Posterior vena cava (tissue), 2 donors: ENCODE measurements at regions not wholly inside any gene's neighbourhood (a gene's known extent, or its start where the extent isn't known, plus 50 kb on each side); places are given as distances from the start of the nearest gene placed in this dataset.
"Not testable (repeated sequence)": the region's sequence is repeated elsewhere in the genome, so short reads cannot be mapped to it uniquely, and the experiment has no call there.

Experiments
- DNase-seq: peaks from one replicate; pipeline ENCODE4 v3.0.0-alpha.2; 2020; ENCODE audit warnings: low spot score
- intact Hi-C, 2 donors: fragments of 100-400 bp; cut with DNase I; formaldehyde crosslinking; loops; one replicate each; pipeline versions ENCODE4 v1.14.1 to v1.14.2; 2022 to 2023
- donor health status: DM: yes; HTN: yes; CAD: no.
- donor health status: DM: yes; HTN: yes; CAD: no.

- peak; percentile 75 for DNase-seq
- intact Hi-C loops, result not testable (repeated sequence)
These were observed 195.8 kb upstream of the SYNCRIP start for GRCh38 chr6:85838351-85839119.

- intact Hi-C loops, result no loop called here
- no peak for DNase-seq
These were observed 186.3 kb upstream of the SYNCRIP start for GRCh38 chr6:85828973-85829372.

- DNase-seq, result no peak
- intact Hi-C loops, result no loop called here
These were observed 184.3 kb upstream of the SYNCRIP start for GRCh38 chr6:85826997-85827396.

DNA sequence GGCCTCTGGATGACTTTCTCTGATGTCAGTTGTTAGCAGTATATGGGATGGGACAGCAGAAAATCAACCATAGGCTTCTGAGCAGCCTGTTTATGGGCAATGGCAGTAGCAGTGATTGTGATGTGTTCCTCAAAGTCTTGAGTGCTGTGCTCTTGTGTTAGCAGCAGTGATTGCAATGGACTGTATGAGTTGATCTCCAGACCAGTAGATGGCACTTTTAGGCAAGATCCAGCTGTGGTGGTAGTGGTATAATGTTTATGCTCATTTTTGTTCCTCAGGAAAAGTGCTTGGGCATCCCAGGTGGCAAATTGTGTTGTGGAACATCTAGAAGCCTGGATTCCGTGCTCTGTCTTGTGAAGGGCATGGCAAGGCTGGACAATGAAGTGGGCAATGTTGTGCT lies 181.6 kb upstream of the SYNCRIP start:
- intact Hi-C loops, result no loop called here
- no peak for DNase-seq

DNA sequence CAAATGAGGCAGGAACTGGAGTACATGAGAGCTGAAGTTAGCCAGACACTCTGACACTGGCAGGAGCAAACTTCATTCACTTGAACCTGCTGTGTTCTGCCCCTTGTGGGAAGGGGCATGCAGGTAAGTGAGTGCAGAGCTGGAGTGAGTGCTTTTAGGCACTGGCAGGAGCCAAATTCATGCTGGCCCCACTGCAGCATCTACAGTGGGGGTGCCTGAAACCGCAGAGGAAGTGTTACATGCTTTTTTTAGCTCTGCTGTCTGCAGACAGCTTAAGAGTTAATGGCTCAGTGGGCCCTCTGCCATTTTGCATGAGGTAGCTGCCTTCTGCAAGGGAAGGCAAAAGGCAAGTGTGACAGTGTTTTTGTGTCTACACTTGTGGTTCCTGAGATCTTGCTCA lies 167.9 kb upstream of the SYNCRIP start:
- DNase-seq, result no peak
- intact Hi-C loops, result no loop called here

- intact Hi-C loops, result no loop called here
These were observed 161.0 kb upstream of the SYNCRIP start for GRCh38 chr6:85803721-85804120.

GRCh38 chr6:85802162-85802561 lies 159.5 kb upstream of the SYNCRIP start:
- no peak for DNase-seq
- intact Hi-C loops, result no loop called here

More at GRCh38 chr6:85803721-85804120, 161.0 kb upstream of the SYNCRIP start:
- no peak for DNase-seq

DNA sequence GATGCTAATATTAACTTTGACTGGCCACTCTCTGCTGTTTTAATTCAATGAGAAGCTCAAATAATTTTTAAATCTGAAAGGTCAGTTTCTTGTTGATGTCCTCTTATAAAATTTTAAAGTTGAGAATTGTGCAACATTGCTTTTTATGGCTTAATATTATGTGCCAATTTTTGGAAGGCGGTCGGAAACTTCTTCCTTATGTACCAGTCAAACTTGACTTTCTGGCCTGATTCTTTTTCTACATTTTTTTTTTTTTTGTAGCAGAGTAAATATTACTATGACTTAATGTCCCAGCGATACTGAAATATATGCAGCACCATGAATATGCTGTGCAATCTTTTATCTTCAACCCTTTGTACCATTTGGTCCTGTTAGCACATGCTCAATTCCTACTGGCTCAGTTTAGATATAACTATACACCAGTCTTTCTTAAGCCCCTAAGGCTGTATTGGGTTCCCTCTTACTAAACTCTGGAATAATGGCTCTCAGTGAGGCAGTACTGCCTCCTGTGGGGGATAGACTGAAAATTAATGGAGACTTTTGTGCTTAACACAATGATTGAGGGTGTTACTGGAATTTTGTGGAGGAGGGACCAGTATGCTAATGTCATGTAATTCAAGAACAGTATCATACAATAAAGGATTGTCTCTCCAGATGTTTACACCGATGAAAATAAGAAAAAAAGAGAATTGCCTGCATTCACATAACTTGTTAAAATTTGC lies 156.4 kb upstream of the SYNCRIP start:
- DNase-seq, result no peak
- intact Hi-C loops, result loop anchor here in 1 of 2 donors (10.0 kb wide), 1 partner anchor 56 kb away; no protein-coding TSS in a partner anchor

- intact Hi-C loops, result loop anchor here in 1 of 2 donors (10.0 kb wide), 1 partner anchor 57 kb away; no protein-coding TSS in a partner anchor
- DNase-seq, result no peak
These were observed 155.3 kb upstream of the SYNCRIP start for GRCh38 chr6:85797993-85798392.

- intact Hi-C loops, result loop anchor here in 1 of 2 donors (10.0 kb wide), 1 partner anchor 59 kb away; no protein-coding TSS in a partner anchor
- DNase-seq, result no peak
These were observed 153.3 kb upstream of the SYNCRIP start for GRCh38 chr6:85795945-85796344.

DNA sequence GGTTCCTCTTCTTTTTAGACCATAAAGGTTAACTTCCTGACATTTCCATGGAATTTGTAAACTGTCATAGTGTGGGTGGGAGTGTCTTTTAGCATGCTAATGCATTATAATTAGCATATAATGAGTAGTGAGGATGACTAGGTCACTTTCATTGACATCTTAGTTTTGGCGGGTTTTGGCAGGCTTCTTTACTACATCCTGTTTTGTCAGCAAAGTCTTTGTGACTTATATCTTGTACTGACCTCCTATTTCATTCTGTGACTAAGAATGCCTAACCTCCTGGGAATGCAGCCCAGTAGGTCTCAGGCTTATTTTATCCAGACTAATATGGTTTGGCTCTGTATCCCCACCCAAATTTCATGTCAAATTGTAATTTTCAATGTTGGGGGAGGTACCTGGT lies 149.6 kb upstream of the SYNCRIP start:
- DNase-seq, result no peak
- intact Hi-C loops, result loop anchor here in 1 of 2 donors (10.0 kb wide), 1 partner anchor 63 kb away; no protein-coding TSS in a partner anchor

- no peak for DNase-seq
- intact Hi-C loops, result no loop called here
These were observed 133.2 kb upstream of the SYNCRIP start for GRCh38 chr6:85775883-85776282.

DNA sequence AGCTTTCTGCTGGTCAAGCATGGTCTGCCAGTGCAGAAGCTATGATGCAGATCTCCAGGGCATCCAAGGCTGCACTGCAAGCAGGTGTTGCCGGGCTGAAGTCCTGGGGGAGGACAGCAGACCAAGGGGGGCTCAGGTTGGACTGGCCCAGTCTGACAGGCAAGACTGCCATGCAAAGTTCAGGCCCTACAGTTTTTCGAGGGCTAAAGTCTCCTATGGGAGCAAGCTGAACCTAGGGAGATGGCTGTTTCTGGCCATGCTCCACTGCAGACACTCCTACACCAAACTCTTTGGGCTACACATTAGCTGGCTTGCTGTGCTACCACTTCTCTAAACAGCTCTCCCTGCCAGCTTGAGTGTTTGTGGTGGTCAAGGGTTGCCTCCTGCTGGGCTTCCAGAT lies 130.0 kb upstream of the SYNCRIP start:
- DNase-seq, result no peak
- intact Hi-C loops, result no loop called here

DNA sequence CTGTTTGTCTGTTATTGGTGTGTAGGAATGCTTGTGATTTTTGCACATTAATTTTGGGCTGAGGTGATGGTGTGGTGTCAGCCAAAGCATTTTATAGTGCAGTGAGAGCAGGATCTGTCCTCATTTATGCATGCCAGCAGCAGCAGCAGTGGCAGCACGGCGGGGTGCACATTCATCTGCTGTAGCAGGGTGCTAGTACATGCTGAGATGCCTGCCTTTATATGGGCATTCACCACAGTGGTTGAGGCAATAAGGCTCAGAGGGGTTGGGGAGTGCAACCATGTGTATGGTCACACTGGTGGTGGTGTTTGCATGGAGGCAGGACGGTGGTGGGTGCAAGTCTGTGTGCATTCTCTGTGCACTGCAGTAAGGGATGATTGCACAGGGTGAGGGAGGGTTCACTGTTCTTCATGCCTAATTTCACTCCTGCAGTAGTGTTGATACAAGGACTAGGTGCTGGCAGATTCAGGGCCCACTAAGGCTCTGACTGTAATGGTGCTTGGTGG lies 129.3 kb upstream of the SYNCRIP start:
- intact Hi-C loops, result no loop called here

DNA sequence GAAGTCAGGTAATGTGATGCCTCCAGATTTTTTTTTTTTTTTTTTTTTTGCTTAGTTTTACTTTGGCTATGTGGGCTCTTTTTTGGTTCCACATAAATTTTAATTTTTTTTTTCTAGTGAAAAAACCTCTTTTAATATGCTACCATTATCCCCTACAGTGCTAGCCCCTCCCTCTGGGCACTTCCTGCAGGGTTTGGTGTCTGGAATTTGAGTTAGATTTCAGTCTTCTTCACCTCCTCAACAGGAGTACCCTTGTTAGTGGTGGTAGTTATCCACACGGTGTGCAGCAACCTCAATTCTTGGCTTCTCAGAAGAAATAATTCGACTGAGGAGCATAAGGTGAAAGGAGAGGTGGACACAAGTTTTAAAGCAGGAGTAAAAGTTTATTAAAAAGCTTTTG lies 128.8 kb upstream of the SYNCRIP start:
- intact Hi-C loops, result no loop called here
- no peak for DNase-seq

More for the DNA sequence above, 129.3 kb upstream of the SYNCRIP start:
- no peak for DNase-seq

DNA sequence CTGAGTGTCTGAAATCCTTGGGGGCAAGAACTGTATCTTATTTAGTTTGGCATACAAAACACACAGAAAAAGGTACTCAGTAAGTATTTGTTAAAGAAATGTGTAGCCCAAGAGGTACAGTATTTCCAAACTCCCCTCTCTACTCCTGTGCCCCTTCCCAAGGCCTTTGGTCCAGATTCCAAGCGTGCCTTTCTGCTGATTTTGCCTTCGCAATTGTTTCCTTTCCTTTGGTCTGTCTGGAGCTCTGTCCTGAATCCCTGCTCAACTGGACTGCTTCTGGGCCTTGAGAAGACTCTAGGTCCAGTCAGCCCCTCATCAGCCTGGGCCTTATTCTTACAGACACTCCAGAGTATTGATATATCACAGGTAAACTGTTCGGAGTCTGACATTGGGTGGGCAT lies 122.2 kb upstream of the SYNCRIP start:
- no peak for DNase-seq
- intact Hi-C loops, result no loop called here

GRCh38 chr6:85756982-85757381 lies 114.3 kb upstream of the SYNCRIP start:
- intact Hi-C loops, result loop anchor here in 1 of 2 donors (5.0 kb wide), 1 partner anchor 1275 kb away; no protein-coding TSS in a partner anchor

DNA sequence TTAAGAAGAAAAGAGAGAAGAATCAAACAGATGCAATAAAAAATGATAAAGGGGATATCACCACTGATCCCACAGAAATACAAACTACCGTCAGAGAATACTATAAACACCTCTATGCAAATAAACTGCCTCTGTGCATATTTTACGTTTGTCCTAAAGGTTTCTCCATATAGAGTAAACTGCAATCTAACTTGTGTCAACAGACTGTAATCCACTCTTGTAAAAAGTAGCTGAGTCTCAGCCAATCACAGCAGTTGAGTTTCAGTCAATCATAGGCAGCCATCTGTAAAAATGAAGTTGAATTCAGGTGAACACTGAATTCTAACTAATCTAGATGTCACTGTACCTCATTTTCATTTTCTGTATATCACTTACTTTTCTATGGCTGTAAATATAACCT lies 112.2 kb upstream of the SYNCRIP start:
- intact Hi-C loops, result loop anchor here in 1 of 2 donors (5.0 kb wide), 1 partner anchor 1277 kb away; no protein-coding TSS in a partner anchor
- no peak for DNase-seq

More at GRCh38 chr6:85756982-85757381, 114.3 kb upstream of the SYNCRIP start:
- DNase-seq, result no peak

- intact Hi-C loops, result no loop called here
- no peak for DNase-seq
These were observed 109.9 kb upstream of the SYNCRIP start for GRCh38 chr6:85752602-85753001.

GRCh38 chr6:85751374-85752055 lies 108.8 kb upstream of the SYNCRIP start:
- intact Hi-C loops, result no loop called here
- DNase-seq, result no peak
